Left lung (tissue), 4 donors: ENCODE measurements at regions not wholly inside any gene's neighbourhood (a gene's known extent, or its start where the extent isn't known, plus 50 kb on each side); places are given as distances from the start of the nearest gene placed in this dataset.

ENCODE experiments used
- ATAC-seq: fragments of 200-7000 bp; cut with Tn5 transposase; one replicate; pipeline ENCODE4 v1.9.1; 2020; ENCODE audit warnings: moderate library complexity
- DNase-seq, 4 donors: peaks; one replicate each; pipeline ENCODE4 v3.0.0-alpha.2; 2013 to 2020
- H3K27ac ChIP-seq, 2 donors: fragments of 200-600 bp; sonication (generic) in 1 of 2; one replicate each; pipeline versions ENCODE4 v1.5.0 to v1.8.0; 2020 to 2021
- H3K27me3 ChIP-seq, 2 donors: fragments of 200-600 bp; sonication (generic) in 1 of 2; one replicate each; pipeline versions ENCODE4 v1.5.0 to v1.8.0; 2020 to 2021
- H3K36me3 ChIP-seq, 2 donors: fragments of 200-600 bp; sonication (generic) in 1 of 2; one replicate each; pipeline versions ENCODE4 v1.5.0 to v1.8.0; 2020 to 2021
- H3K4me1 ChIP-seq, 2 donors: fragments of 200-600 bp; one replicate each; pipeline ENCODE4 v1.8.0; 2021
- H3K4me3 ChIP-seq, 2 donors: fragments of 200-600 bp; sonication (generic) in 1 of 2; one replicate each; pipeline versions ENCODE4 v1.5.0 to v1.8.0; 2020 to 2021; ENCODE audit warnings: mild to moderate bottlenecking in 1 of 2
- H3K9me3 ChIP-seq, 2 donors: fragments of 200-600 bp; sonication (generic) in 1 of 2; one replicate each; pipeline versions ENCODE4 v1.5.0 to v1.8.0; 2020 to 2021
- CTCF ChIP-seq, 2 donors: fragments of 200-600 bp; sonication (generic) in 1 of 2; IDR thresholded peaks; one replicate each; pipeline versions ENCODE4 v1.5.0 to v1.8.0; 2021; ENCODE audit warnings: antibody characterized with exemption in 2 of 2
- intact Hi-C, 2 donors: fragments of 100-400 bp; cut with DNase I; formaldehyde crosslinking; loops; one replicate each; pipeline versions ENCODE4 v1.11.2 to v1.14.2; 2022
- donor health status: DM: no; HTN: yes; CAD: no.
- donor health status: DM: no; HTN: no; CAD: no.

GRCh38 chr13:74703855-74704387 is 569.7 kb upstream of the KLF12 start:
- no peak for TF ChIP-seq CTCF (IDR thresholded peaks at IDR 0.05)
- Histone ChIP-seq H3K36me3 (no peaks in the 10 kb centered on the region), H3K4me3 (no peak overlapping the region), H3K27me3 (no peaks in the 10 kb centered on the region), H3K9me3 (peaks cover 0 to 11% of the 10 kb centered on the region in 2 donors), H3K4me1 (no peaks in the 10 kb centered on the region), H3K27ac (no peak overlapping the region)
- DNase-seq (no peak), ATAC-seq (no peak)
- intact Hi-C loops, result no loop called here

GRCh38 chr13:74696148-74696922 is 562.1 kb upstream of the KLF12 start:
- DNase-seq, result no peak
- ATAC-seq, result no peak
- Histone ChIP-seq H3K4me3 (no peak overlapping the region), H3K27ac (no peak overlapping the region), H3K27me3 (no peaks in the 10 kb centered on the region), H3K4me1 (no peaks in the 10 kb centered on the region), H3K36me3 (no peaks in the 10 kb centered on the region), H3K9me3 (peaks cover 0 to 7% of the 10 kb centered on the region in 2 donors)
- intact Hi-C loops, result no loop called here
- no peak for TF ChIP-seq CTCF (IDR thresholded peaks at IDR 0.05)

GRCh38 chr13:74695021-74695800 is 561.0 kb upstream of the KLF12 start:
- intact Hi-C loops, result no loop called here
- DNase-seq (no peak), ATAC-seq (no peak)
- Histone ChIP-seq H3K9me3 (peaks cover 0 to 6% of the 10 kb centered on the region in 2 donors), H3K36me3 (no peaks in the 10 kb centered on the region), H3K4me1 (no peaks in the 10 kb centered on the region), H3K4me3 (no peak overlapping the region), H3K27me3 (no peaks in the 10 kb centered on the region), H3K27ac (no peak overlapping the region)
- no peak for TF ChIP-seq CTCF (IDR thresholded peaks at IDR 0.05)

GRCh38 chr13:74687442-74688182 is 553.4 kb upstream of the KLF12 start:
- ATAC-seq (no peak), DNase-seq (peak in 1 of 4 donors; percentile 24)
- Histone ChIP-seq H3K9me3 (peaks cover 0 to 10% of the 10 kb centered on the region in 2 donors), H3K27ac (no peak overlapping the region), H3K27me3 (no peaks in the 10 kb centered on the region), H3K4me1 (no peaks in the 10 kb centered on the region), H3K36me3 (no peaks in the 10 kb centered on the region), H3K4me3 (no peak overlapping the region)
- TF ChIP-seq CTCF (IDR thresholded peaks at IDR 0.05), result no peak
- intact Hi-C loops, result no loop called here
